HG03439 (cell line): ENCODE measurements at regions not wholly inside any gene's neighbourhood (a gene's known extent, or its start where the extent isn't known, plus 50 kb on each side); places are given as distances from the start of the nearest gene placed in this dataset.

Experiments
- ATAC-seq: cut with Tn5 transposase; IDR thresholded peaks from one replicate; pipeline ENCODE4 v1.9.1; 2021; ENCODE audit warnings: mild to moderate bottlenecking, moderate library complexity; ENCODE audit not compliant: unreplicated experiment

DNA sequence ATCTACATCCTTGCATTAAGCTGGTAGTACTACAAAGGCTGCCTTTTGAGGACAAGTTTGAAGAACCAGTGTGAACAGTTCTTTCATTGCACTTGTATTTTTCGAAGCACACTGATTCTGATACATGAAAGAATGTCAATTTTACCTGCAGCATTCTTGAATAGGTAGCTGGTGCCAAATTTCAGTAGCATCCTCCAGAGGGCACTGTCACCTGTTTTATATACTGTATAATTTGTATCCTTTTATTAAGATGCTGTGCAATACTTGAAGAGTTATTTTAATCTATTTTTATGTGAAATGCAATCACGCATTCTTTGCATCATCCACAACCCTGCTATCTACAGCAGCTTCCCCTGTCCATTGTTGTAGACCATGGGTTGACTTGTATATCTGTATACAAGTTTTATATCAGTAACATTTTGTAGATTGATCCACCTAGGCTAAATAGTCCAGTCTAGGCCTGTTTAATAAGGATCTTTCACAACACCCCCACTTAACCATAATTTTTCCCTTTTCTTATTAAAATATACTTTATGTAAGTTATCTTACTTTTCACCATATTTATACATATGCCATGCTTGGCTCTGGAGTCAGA is 325.7 kb downstream of the PCDH7 start:
- ATAC-seq = no peak

GRCh38 chr4:31051151-31051550 is 331.0 kb downstream of the PCDH7 start:
- ATAC-seq = no peak

GRCh38 chr4:31051565-31051964 is 331.4 kb downstream of the PCDH7 start:
- ATAC-seq = no peak

DNA sequence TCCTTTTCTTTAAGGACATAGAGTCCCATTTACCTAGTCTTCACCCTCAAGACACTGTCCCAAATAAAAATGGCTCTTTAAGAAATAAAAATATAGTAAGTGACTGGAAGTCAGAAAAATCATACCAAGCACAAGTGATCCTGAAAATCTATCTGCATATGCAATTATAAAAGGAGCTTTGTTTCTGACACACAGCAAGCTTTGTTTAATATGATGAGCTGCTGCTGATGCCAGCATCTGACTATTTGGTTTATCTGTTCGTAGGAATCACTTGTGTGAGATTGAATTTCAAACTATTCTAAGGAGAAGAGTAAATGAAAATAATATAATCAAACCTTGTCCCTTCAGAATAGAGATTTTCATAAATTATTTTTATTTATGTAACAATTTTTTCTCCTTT is 332.4 kb downstream of the PCDH7 start:
- no peak for ATAC-seq

DNA sequence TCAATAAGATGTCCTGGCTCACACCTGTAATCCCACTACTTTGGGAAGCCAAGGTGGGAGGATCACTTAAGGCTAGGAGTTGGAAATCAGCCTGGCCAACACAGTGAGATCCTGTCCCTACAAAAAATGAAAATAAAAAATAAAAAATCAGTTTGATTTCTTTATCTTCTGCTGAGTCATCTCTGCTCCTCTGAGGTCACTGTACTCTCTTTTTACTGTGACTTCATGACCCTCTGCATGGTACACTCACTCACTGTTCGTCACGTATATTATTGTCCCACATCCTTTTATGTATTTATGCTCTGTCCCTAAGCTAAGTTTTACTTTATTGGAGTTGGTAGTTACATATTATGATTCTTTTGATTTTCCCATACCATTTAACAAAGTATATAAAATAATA is 333.3 kb downstream of the PCDH7 start:
- ATAC-seq = no peak

GRCh38 chr4:31054295-31054694 is 334.1 kb downstream of the PCDH7 start:
- ATAC-seq = no peak

GRCh38 chr4:31058656-31059055 is 338.5 kb downstream of the PCDH7 start:
- ATAC-seq = no peak

GRCh38 chr4:31059753-31060522 is 339.8 kb downstream of the PCDH7 start:
- no peak for ATAC-seq

DNA sequence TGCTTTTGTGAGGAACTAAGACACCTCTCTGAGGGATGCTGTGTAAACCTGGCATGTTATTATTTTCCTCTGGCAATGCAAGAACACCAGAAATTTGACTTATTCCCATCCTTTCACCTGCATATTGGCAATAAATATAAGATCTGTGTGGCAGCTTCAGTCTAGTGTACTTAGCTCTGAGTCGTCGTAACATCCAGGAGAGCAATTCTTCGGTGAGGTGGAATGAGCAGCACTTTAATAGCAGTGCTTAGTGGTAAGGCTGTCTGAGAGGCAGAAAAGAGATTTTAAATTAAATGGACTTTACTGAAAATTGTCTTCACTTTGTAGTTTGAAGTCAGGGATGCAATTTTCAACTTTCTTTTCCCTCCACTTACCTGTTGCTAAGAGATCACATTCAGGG is 344.9 kb downstream of the PCDH7 start:
- ATAC-seq = no peak

GRCh38 chr4:31068257-31069075 is 348.3 kb downstream of the PCDH7 start:
- no peak for ATAC-seq

DNA sequence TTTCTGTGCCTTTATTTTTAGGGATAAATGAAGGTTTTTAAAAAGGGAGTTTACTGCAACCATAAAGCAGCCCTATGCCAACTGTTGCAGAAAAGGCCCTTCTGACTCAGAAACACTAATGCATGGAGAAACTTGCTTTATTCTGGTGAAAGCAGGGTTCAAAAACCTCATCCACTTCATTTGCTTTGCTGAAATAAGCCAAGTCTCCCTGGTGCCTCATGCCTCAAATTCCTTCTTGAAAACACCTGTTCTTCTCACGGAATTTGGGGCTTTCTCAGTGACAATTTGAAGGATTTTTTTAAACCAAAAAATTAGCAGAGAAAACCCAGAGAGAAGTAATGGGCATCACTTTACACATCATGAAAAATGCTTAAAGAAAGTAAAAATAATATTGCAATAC is 349.0 kb downstream of the PCDH7 start:
- no peak for ATAC-seq

DNA sequence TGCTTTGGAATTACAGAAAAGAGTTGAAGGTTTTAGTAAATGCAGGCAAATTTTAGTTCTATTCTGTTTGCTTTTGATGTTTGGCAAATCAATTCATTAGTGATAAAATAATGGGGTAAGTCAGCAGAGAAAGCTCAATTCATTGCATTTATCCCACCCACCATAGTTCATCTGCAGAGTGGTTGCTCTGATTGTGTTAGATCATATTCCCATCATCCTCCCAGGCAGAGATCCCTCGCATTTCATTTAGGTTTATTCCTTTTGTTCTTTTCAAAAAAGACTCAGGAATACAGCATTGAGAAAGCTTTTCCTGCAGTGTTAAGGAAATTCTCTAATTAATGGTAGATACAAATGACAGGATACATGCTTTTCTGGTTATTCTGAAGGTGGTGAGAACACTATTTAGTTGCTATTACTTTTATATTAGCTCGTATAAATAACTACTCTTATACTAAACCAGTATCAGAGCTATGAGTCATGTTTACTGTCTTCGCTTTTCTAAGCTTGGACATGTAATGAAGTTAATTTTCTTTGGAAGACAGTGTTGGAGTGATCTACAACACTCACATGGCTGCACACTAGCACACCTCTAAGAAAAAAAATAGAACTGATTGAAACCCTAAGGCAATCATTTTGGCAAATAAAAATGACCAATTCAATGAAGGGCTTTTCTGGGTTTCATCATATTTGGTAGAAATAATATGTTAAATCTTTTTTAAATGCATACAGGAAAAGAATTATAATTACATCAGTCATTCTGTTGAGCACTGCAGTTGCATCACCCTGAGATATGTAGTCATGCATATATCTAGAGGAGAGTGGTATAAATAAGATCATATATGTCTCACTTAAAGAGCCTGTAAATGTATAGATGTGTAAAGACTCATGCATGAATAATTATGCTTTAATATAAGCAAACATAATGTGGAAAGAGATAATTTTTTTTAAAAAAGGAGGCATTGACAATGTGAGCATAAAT is 351.6 kb downstream of the PCDH7 start:
- no peak for ATAC-seq

DNA sequence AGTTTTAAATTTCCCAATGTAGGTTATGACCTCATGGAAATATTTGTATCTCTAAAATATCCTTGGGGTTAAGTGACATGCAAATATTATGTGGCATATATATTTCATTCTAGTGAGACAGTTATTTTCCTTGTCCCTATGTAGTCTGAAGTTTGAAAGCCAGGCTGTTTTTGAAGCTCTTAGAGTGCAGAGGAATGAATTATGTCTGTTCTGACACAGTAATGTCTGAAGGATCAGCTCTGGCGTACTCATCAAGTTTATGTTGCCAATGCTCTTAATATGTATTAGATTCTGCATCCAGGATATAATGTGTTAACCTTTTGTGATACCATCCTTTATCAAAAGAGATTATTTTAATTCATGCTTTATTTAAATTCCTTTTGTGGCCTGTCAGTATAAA is 355.8 kb downstream of the PCDH7 start:
- no peak for ATAC-seq

- ATAC-seq = no peak
These were observed 358.5 kb downstream of the PCDH7 start for GRCh38 chr4:31078661-31079060.

- ATAC-seq = no peak
These were observed 360.7 kb downstream of the PCDH7 start for GRCh38 chr4:31080887-31081286.

GRCh38 chr4:31081366-31081765 is 361.2 kb downstream of the PCDH7 start:
- ATAC-seq = no peak

- no peak for ATAC-seq
These were observed 363.3 kb downstream of the PCDH7 start for GRCh38 chr4:31083456-31083855.

GRCh38 chr4:31084806-31085416 is 364.7 kb downstream of the PCDH7 start:
- no peak for ATAC-seq

GRCh38 chr4:31085689-31086088 is 365.5 kb downstream of the PCDH7 start:
- ATAC-seq = no peak

DNA sequence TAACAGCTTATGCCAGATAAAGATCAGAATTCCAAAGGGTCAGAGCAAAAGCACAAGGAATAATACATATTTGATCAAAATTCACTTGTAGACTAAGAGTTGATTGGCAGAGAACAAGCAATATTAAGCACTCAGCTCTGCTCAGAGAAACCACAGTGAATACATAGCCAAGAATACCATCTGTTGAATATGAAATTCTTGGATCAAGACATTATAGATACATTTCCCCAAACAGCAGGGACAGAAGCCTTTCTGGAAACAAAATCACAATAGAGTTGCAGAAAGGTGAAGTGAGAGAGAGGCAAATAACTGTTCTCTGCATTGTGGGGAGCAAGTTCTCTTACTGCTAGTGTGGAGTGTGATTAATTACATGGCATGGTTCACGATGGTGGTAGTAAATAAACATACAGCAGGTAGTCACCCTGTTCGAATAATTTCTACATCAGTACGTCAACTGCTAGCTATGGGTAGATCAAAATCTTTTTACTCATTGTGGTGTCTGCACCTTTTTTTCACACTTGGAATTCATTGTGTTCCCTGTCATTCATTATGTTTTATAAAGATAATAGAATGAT is 366.7 kb downstream of the PCDH7 start:
- ATAC-seq = no peak
